BE2C (cell line): ENCODE measurements at regions not wholly inside any gene's neighbourhood (a gene's known extent, or its start where the extent isn't known, plus 50 kb on each side); places are given as distances from the start of the nearest gene placed in this dataset.

Source experiments
- DNase-seq: peaks from one replicate; pipeline ENCODE4 v3.0.0-alpha.2; 2020
- H3K27me3 ChIP-seq: fragments of 250-450 bp; sonication (Bioruptor Pico); 2 replicates; pipeline ENCODE4 v1.5.1; 2020; ENCODE audit warnings: mild to moderate bottlenecking
- H3K36me3 ChIP-seq: fragments of 250-450 bp; sonication (Bioruptor Pico); 2 replicates; pipeline ENCODE4 v1.5.1; 2020; ENCODE audit warnings: mild to moderate bottlenecking
- H3K4me1 ChIP-seq: fragments of 250-450 bp; sonication (Bioruptor Pico); 2 replicates; pipeline ENCODE4 v1.5.1; 2020
- H3K4me3 ChIP-seq: 2 replicates; pipeline ENCODE4 v1.5.1; 2011; ENCODE audit warnings: low read depth, low read length
- H3K9me3 ChIP-seq: fragments of 250-450 bp; sonication (Bioruptor Pico); 2 replicates; pipeline ENCODE4 v1.5.1; 2020
- TF ChIP-seq, protein P1 (sequence below): IDR thresholded peaks from 2 replicates; pipeline ENCODE4 v1.5.1; 2012; ENCODE audit warnings: mild to moderate bottlenecking, low read depth, low read length

DNA sequence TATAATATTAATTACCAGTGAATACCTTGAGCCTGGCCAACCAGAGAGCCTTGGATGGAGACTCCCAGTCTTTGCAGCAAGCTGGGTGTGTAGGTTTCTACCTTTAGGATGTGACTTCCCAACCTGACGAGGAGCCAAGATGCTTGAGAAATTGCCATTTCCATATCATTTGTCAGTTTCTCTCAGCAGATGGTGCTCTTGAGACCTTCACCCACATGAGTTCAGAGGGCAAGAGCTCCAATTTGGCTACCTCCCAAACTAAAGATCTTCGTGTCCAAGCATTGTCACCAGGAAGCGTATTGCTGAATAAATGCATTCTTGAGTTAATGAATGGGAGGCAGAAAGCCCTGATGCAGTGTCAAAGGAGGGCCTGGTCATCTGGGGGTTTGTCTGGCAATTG, 106.4 kb upstream of the TBX5 start:
- H3K9me3 ChIP-seq = no peaks in the 10 kb centered on the region
- TF ChIP-seq, protein P1, sequence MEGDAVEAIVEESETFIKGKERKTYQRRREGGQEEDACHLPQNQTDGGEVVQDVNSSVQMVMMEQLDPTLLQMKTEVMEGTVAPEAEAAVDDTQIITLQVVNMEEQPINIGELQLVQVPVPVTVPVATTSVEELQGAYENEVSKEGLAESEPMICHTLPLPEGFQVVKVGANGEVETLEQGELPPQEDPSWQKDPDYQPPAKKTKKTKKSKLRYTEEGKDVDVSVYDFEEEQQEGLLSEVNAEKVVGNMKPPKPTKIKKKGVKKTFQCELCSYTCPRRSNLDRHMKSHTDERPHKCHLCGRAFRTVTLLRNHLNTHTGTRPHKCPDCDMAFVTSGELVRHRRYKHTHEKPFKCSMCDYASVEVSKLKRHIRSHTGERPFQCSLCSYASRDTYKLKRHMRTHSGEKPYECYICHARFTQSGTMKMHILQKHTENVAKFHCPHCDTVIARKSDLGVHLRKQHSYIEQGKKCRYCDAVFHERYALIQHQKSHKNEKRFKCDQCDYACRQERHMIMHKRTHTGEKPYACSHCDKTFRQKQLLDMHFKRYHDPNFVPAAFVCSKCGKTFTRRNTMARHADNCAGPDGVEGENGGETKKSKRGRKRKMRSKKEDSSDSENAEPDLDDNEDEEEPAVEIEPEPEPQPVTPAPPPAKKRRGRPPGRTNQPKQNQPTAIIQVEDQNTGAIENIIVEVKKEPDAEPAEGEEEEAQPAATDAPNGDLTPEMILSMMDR = no peak
- DNase-seq = no peak
- H3K4me3 ChIP-seq = no peak overlapping the region
- H3K27me3 ChIP-seq = peaks cover 29% of the 10 kb centered on the region
- no peaks in the 10 kb centered on the region for H3K36me3 ChIP-seq
- no peaks in the 10 kb centered on the region for H3K4me1 ChIP-seq

DNA sequence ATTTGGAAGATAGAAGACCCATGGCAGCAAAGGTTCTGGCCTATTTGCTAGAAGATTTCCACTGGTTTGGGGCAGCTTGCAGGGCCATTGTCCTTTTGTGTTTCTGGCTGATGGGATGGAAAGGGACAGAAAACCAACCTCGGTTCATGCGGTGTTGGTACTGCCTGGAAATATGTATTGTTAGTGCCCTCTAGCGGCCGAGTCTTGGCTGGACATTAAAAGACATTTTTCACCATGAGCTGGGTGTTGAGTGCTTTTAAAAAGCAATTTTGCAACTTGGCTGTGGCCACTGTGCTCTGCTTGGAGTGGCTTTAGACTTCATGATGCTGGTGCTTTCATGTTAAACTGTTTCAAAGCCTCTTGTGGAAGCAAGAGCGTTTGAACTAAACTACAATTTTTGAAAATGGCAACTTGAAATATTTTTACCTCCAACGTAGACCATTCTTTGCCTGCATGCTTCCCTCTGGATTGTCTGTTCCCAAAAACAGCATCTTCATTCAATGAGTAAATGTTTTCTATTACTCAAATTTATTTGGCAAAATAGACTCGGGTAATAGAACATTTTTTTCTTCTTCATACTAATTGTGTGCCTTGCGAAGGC, 102.7 kb upstream of the TBX5 start:
- DNase-seq = peak; percentile 68
- TF ChIP-seq, protein P1 = peak; percentile 83
- H3K27me3 ChIP-seq = peaks cover 40% of the 10 kb centered on the region
- no peaks in the 10 kb centered on the region; the same call in 1 of the 2 replicates for H3K9me3 ChIP-seq
- H3K4me3 ChIP-seq = no peak overlapping the region
- no peaks in the 10 kb centered on the region for H3K4me1 ChIP-seq
- no peaks in the 10 kb centered on the region for H3K36me3 ChIP-seq

DNA sequence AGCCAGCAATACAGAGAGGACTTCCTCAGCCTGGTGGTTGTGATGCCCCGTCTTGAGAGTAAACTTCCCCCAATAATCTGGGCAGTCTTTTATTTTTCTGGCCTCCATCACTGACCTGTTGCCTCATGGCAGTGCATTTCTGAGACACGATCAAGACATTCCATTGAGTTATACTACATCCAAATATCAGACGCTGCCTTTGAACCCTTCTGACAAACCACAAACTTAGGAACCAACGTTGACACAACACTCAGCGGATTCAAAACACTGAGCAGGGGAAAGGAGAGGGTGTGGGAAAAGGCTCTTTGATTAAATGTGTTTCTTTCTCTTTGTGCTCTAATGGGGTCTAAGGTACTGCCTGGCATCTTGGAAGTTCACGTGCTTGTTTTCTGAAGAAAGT, 100.7 kb upstream of the TBX5 start:
- Histone ChIP-seq H3K36me3 (no peaks in the 10 kb centered on the region), H3K27me3 (peaks cover 42% of the 10 kb centered on the region), H3K4me3 (no peak overlapping the region), H3K4me1 (no peaks in the 10 kb centered on the region), H3K9me3 (no peaks in the 10 kb centered on the region; the same call in 1 of the 2 replicates)
- TF ChIP-seq, protein P1 = no peak
- no peak for DNase-seq

DNA sequence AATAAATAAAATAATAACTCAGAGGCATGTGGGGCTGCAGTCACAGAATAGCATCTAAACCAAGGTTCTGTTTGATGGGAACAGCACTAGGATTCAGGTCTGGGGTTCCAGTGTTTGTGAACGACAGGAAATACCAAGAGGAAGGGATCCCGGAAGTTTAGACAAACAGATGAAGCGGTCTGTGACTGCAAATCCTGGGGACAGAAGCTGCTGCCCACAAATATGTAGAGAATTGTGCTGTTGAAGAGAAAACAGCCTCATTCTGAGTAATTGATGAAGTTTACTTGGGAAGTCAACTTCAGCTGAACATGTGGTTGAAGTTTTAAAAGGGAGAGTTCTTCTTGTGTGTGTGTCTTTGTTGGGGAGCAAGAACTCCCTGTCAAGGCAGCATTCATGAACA, 98.4 kb upstream of the TBX5 start:
- no peak for DNase-seq
- Histone ChIP-seq H3K27me3 (peaks cover 52% of the 10 kb centered on the region), H3K4me1 (no peaks in the 10 kb centered on the region), H3K9me3 (no peaks in the 10 kb centered on the region; the same call in 1 of the 2 replicates), H3K4me3 (no peak overlapping the region), H3K36me3 (no peaks in the 10 kb centered on the region)
- TF ChIP-seq, protein P1 = no peak

DNA sequence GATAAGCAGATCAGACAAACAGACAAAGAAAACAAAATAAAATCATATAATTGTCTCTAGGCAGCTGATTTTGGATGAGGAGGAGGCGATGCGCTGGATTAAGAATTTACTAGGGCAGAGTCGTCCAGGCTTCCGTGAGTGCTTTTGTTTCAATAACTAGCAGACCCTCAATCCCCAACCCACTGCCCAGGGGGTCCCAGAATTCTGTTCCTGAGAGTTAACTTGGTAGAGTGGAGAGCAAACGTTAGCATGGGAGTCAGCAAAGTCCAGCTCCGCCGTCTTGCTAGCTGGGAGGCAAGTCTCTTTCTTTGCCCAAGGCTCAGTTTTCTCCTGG, 95.5 kb upstream of the TBX5 start:
- peaks cover 32% of the 10 kb centered on the region for H3K27me3 ChIP-seq

More for the DNA sequence above, 95.5 kb upstream of the TBX5 start:
- no peak overlapping the region for H3K4me3 ChIP-seq
- no peaks in the 10 kb centered on the region for H3K4me1 ChIP-seq
- no peak for DNase-seq
- TF ChIP-seq, protein P1 = no peak
- H3K36me3 ChIP-seq = no peaks in the 10 kb centered on the region
- H3K9me3 ChIP-seq = no peaks in the 10 kb centered on the region; the same call in 1 of the 2 replicates
